ENCODE measurements at regions not wholly inside any gene's neighbourhood (a gene's known extent, or its start where the extent isn't known, plus 50 kb on each side); places are given as distances from the start of the nearest gene placed in this dataset.

DNA sequence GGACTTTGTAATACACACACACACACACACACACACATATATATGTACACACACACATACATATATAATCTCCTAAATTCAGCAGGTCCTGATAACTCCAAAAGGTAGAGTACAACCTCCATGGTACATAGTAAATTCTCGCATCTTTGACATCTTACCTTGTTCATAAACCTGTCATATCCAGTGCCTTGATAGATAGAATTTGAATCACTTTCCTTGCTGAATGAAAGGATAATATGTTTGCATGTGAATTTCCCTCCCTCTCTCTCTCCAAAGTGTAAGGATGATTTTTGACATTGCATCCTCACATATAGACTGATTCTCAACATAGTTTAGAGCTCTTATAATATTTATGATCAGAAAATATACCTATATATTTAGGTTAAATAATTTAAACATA lies 567.1 kb upstream of the ADGRL2 start:
- TF ChIP-seq, protein P1, sequence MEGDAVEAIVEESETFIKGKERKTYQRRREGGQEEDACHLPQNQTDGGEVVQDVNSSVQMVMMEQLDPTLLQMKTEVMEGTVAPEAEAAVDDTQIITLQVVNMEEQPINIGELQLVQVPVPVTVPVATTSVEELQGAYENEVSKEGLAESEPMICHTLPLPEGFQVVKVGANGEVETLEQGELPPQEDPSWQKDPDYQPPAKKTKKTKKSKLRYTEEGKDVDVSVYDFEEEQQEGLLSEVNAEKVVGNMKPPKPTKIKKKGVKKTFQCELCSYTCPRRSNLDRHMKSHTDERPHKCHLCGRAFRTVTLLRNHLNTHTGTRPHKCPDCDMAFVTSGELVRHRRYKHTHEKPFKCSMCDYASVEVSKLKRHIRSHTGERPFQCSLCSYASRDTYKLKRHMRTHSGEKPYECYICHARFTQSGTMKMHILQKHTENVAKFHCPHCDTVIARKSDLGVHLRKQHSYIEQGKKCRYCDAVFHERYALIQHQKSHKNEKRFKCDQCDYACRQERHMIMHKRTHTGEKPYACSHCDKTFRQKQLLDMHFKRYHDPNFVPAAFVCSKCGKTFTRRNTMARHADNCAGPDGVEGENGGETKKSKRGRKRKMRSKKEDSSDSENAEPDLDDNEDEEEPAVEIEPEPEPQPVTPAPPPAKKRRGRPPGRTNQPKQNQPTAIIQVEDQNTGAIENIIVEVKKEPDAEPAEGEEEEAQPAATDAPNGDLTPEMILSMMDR (IDR thresholded peaks at IDR 0.05 in 8 of 11, conservative IDR thresholded peaks at IDR 0.05 in 3 of 11), result no peak
- no peak for TF ChIP-seq POLR2AphosphoS5 (IDR thresholded peaks at IDR 0.05)
